Embryonic facial prominence (tissue), 1 donor: ENCODE measurements at regions not wholly inside any gene's neighbourhood (a gene's known extent, or its start where the extent isn't known, plus 50 kb on each side); places are given as distances from the start of the nearest gene placed in this dataset.

Experiments used
- DNase-seq: peaks from one replicate; pipeline ENCODE4 v3.0.0-alpha.2; 2016; ENCODE audit errors: extremely low spot score

DNA sequence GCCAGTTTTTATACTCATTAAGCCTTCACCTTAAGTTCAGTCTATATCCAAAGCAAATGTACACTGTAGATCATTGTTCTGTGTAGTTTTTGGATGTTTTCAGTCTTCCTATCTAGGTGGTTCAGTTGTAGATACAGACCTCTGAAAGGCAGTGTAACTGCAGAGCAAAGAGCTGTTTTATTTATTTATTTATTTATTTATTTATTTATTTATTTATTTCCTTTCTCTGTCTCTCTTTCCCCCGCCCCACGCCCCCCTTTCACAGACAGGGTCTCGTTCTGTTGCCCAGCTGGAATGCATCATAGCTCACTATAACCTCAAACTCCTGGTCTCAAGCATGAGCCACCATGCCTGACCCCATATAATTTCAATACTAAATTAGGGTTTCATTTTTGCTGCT lies 281.8 kb upstream of the KLHL1 start:
- DNase-seq: no peak

DNA sequence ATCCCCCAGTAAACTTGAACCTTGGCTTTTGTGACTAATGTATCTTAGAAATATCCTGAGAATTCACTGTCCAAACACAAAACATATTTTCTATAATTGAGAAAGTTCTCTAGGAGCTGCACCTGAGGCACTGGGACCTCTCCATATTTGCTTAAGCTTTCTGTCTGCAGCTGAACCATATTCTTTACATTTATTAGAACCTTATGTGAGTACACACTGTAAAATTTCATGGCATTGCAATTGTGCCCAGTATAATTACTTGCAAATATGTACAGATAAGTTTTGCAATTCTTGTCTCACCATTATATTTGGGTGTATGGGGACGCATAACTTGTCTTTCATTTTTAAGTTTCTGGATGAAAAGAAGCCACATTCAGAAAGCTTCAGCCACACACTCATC lies 280.7 kb upstream of the KLHL1 start:
- no peak for DNase-seq

DNA sequence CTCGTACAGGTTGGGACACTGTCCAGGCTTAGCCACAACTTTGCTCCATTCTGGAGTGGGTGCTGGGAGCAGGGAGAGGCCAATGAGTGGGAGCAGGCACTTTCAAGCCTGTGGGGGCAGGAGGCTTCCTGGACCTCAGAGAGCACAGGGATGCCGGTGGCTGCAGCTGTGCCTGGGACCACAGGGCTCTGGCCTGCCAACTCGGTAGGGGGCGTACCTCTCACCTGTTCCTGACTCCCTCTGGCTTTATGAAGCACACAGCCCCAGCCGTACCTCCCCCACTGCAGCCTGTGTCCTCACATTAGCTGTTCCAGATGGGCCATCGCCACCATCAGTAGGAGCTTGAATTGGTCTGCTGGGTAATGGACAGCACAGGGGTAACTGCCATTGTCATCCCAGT lies 278.7 kb upstream of the KLHL1 start:
- no peak for DNase-seq

DNA sequence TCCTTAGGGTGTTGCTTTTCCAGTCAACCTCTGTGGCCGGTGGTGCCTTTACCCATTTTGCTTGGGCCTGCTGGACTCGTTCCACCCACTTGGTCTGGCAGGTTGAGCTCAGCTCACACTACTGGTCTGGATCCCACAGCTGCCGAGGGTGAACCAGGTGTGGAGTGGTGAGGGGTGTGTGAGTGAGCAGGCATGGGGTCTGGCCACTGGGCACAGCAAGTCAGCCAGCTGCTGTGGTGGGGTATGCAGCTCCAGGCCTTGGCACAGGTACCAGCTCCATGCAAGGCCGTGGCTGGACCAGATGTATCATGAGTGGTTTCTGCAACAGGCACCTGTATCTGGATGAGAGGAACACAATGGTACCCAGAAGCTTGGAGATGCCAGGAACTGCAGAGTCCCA lies 277.6 kb upstream of the KLHL1 start:
- DNase-seq: no peak

DNA sequence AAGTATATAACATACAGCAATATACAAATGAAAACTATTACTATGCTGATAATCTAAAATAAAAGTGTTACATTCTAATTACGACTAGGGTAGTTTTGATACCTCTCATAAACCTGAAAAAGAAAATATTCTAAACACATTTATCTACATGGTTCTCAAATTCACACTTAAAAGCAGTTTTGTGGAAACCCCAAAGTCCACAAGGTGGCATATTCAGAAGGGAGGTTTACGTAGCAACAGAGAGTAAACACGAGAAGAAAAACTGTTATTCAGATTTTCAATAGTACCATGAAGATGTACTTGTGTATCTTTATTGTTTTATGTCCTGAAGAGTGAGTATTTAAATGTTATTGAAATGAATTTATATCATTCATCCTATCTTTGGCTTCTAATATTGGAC lies 275.9 kb upstream of the KLHL1 start:
- DNase-seq: no peak

DNA sequence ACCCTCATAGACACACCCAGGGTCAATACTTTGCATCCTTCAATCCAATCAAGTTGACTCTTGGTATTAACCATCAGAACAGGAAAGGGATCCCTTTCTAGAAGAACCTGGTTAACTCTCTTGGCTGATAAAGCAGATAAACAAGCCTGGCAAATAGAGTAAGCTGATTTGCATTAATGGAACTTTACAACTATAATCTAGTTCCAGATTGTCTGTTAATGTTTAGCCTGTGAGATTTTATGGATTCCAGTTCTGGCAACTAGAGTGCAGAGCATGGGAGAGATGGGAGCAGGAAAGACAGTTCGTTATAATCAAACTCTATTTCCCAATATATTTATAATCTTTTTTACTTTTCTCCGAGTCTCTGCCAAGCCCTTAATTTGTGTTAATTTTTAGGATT lies 272.6 kb upstream of the KLHL1 start:
- no peak for DNase-seq

DNA sequence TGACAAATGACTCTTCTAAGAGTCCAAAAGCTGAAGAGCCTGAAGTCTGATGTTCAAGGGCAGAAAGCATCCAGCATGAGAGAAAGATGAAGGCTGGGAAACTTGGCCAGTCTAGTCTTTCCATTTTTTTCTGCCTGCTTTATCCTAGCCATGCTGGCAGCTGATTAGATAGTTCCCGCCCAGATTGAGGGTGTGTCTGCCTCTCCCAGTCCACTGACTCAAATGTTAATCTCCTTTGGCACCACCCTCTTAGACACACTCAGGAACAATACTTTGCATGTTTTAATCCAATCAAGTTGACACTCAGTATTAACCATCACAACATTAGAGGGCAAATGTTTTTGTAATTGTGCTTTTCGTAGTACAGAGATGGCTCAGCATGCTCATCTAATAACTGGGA lies 267.5 kb upstream of the KLHL1 start:
- no peak for DNase-seq

DNA sequence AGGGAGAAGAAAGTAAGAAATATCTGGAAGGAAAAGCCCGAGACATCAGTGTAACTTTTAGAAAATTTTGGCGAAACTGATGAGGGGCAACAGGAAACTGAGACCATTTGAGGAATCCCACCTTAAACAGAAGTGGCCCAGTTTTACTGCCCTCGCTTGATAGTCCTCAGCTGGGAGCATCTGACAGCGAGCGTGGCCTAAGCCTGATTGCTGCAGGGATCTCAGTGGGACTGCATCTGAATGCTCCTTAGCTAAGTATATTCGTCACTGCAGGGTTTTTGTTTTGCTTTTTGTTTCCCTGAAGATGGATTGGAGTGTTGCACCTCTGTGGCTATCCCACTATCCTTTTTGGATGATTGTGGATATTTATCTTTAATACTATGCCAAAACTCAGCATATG lies 262.7 kb upstream of the KLHL1 start:
- no peak for DNase-seq

DNA sequence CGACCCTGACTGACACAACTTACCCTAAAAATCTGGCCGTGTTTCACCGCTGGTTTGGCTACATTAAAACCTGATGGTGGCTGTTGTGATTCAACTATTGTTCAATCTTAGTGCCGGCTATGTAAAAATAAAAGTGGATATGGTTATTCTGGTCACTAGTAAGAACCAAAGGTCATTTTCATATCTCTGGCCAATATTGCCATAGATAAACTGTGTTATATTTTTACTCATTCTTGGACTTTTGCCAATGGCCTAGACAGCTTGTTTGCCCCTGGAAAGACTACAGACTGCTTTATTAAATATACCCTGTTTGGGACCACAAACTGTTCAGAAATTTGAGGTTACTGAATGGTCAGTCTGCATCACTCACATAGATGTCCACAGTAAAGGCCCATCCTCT lies 258.5 kb upstream of the KLHL1 start:
- DNase-seq: no peak

DNA sequence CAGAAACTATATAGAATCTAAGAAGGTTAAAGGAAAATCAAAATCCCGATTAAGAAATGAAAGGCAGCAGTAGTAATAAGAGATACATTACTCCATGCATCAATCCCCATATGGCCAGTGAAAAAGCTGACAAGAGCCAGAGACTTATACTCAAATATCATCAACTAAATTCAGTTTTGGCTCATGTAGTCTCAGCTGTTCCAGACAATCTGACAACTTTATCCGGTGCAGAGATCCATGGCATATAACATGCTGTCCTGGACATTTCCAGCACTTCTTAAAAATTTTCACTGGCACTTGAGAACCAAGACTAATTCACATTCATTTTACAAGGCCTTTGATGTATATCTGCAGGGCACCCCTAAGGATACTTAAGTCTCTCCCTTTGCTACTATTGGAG lies 255.7 kb upstream of the KLHL1 start:
- DNase-seq: no peak

DNA sequence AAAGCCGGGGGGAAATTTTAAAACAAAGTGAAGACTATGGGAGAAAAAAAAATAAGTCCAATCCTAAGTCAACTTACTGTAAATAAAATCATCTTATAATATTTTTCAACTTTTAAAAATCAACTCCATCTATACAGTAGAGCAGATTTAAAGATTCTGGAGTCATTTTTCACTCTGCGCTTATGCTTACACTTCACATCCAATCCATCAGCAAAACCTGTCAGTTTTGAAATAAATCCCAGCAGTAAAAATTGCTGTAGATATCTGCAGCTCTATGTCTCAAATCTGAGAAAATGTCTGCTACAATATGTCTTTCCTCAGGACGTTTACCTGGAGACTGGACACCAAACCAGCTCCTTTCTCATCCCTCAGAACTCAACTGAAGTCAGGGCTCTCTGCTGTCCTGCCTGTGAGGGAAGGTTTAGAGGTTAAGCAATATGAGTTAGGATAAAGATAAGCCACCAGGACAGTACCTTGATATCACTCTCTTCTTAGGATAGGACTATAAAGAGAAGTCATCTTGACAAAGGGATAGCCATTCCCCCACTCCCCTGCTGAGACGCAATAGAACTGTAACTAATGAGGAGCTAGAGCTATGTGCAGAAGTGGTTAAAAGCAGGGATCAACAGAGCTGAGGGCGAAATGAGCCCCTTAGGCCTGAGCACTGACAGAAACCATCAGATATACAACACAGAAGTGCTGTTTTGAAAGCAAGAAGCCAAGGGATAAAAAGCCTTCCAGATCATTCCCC lies 254.7 kb upstream of the KLHL1 start:
- no peak for DNase-seq

DNA sequence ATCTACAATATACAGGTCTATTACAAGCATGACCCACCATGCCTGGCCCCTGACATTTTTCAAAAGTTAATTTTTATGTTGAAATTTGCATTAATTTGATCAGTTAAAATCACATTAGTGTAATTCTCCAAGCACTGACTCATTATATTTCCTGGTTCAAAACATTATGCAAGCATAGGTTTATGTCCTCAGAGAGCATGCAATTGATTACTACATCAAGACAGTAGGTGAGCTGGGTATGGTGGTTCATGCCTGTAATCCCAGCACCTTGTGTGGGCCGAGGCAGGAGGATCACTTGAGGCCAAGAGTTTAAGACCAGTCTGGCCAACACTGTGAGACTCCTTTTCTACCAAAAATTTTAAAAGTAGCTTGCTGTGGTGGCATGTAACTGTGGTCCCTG lies 248.8 kb upstream of the KLHL1 start:
- DNase-seq: no peak

DNA sequence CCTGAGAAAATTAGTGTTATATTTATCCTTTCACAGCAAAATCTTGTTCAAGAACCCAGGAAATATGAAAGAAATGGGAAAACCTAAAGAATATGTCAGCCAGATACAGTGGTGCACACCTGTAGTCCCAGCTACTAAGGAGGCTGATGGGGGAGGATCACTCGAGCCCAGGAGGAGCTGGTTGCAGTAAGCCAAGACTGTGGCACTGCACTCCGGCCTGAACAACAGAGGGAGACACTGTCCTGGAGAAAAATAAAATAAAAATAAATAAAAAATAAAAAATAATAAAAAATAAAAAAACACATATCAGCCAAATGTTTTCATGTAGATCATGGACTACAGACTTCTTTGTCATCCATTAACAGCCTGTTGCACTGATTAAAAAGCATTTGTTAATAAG lies 244.8 kb upstream of the KLHL1 start:
- DNase-seq: no peak

DNA sequence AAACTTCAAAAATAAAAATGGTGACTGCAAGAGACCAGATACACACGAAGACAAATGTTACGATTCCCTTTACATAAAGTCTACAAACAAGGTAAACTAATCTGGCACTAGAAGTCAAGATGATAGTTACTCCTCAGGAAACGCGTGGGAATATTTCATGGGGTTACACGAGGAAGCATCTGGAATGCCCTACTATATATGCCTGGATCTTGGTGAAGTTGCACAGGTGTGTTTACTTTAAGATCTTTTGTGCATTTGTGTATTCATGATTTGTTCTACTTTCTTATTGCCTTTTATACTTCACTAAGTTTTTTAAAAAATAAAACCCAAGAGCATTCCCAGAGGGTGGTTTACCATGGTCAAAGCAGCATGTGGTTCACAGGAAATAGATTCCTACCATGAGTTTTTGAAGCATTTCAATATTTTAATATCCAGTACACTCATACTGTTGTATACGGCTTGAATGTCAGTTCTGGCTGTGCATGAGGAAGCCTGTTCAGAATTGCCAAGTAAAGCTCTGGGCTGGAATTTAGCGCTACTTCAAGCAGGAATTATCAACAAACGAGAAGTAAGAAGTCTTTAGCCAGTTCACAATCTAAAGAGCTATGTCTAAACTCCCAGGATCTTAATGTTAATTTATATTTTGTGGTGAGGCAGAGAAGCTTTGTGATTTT lies 239.8 kb upstream of the KLHL1 start:
- no peak for DNase-seq

DNA sequence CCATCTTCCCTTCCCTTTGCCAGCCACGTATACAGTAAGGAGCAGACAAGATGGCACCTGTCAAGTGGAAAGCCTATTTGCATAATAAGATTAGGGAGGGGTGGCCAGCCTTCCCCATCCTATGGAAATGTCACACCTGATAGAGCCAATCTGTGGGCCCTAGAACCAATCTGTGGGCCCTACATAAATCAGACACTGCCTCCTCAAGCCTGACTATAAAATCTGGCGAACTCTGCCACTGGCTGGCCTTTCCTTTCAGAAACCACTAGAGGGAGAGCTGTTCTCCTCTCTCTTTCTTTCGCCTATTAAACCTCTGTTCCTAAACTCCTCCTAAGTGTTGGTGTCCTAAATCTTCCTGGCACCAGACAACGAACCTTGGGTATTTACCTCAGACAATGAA lies 231.5 kb upstream of the KLHL1 start:
- DNase-seq: no peak

DNA sequence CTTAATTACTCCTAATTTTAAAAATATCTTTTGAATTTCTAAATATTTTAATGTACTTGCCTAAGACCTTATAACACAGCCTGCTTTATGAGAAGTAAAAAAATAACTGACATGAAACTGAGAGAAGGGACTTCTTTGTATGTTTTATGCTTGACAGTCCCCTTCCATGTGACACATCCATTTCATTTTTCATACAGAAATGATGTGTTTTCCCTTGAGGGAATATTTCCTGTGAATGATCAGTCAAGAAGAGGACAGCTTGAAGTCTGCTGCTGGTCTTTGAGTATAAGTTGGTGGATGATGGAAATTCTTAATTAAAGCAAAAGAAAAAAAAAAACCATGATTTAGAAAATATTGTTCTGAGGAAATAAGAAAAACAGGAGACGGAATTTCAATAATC lies 230.4 kb upstream of the KLHL1 start:
- DNase-seq: no peak

DNA sequence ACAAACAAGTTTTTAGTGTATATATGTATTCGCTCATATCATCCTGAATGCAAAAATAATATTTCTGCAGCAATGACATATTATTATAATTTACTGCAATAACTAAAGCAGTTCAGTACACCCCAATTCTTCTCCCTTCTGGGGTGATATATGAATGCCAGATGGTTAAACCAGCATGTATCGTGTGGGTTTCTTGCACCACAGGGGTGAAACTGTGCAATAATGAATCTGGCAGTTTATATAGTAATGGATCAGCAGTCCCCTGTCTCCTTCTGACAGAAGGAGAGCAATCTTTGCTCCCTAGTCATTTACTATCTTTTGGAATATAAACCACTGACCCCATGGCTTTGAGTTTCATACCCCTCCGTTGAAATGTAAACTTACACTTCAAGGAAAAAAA lies 228.6 kb upstream of the KLHL1 start:
- DNase-seq: no peak

DNA sequence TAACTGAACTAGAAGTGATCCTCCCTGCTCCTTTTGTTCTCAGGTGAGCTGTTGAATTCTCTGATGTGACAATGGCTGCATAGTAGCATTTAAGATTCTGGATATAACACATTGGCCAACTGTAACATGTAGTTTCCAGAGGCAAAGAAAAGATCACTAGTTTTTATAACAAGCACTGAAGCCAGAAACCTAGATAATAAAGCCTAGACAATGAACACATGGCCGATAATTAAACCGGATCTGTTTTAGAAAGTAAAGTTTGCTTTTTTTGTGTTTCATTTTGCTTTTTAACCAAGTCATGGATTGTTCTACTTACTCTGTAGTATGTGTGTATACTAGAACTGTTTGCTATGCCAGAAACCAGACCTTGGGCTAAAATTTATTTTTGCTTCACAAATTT lies 225.5 kb upstream of the KLHL1 start:
- no peak for DNase-seq

DNA sequence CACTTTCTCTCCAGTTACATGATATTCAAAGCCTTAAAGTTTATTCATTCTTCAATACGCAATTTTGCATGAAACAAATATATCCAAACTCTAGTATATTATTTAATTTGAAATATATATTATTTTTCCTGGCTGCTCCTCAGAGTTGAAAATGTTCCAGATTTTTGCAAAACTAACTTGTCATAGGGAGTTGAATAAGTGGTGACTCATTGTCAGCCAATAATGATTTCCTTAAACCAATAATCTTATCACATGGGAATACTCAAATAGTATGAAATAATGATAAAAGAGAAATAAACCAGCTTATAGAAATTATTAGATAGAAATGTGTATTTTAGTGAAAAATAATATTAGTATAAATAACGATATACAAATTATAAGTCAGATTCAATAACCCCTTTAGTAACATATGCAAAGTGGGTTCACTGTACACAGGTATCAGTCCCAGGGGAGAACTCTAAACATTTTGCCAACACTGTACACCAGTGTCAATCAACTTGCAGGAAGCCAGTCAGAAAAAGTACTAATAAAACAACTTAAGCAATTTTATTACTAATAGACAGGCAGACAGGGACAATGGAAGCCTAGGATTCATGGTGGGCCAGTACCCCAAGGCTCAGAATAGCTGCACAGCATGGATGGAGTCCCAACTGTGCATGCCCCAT lies 222.6 kb upstream of the KLHL1 start:
- no peak for DNase-seq

DNA sequence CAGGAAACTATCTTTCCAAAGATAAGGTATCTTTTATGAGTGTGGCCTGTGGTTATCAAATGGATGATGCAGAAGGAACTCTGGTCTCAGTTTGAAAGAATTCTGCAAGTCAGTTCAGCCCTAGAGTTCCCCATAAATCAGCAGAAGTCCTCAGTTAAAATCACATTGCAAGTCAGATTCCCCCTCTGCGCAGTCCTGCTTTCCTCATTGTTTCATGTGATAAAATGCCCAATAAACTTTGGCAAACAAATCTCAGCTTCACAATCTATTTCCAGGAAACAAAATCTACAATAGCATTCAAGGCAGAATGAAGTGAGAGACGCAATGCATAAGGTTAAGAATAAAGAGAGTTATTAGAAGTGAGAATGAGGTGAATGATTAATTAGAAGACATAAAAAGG lies 216.3 kb upstream of the KLHL1 start:
- no peak for DNase-seq

DNA sequence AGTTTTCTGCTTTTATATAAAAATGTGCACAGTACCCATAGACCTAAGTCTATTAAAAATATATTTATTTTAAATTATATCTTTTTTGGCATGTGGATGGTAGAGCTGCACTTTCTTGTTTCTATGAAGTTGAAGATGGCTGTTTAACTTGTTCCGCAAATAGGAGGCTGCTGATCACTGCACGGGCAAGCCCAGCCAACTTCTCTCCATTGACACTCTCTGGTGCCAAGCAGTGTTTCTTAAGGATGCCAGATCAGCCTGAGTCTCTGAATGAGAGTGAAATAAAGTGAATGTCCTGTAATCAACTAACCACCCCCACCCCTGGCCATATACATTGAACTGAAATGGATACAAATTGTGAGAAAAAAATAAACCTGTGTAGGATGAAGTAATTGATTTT lies 202.9 kb upstream of the KLHL1 start:
- DNase-seq: no peak

DNA sequence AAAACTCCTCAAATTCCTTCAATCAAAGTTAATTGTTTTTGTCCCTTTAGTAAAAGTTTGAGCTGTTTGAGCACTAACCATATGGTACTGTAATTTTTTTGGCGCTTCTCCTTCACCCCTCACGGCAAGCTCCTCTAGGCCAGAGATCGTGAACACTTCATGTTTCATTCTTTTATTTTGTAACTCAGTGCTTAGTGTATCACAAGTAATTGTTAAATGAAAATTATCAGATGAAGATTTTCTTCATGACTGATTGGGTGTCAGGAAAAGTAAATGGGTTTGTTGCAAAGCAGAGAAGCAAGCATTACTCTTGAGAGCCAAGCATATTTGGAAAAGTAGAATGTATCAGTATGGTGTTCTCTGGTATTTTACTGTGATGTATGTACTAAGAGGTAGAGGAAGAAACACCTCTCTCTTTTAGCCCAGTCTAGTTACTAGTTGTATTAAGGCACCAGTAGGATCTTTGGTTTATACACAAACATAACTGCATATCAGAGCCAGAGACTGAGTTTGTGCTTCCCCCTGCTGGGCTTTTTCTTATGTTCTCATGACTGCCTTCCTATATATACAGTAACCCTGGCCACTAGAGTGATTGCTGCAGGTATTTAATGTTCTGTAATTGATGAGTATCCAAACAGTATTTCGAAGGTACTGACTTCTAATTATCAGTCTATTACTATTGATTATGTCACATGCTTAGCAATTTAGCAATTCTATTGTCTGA lies 202.3 kb upstream of the KLHL1 start:
- no peak for DNase-seq

DNA sequence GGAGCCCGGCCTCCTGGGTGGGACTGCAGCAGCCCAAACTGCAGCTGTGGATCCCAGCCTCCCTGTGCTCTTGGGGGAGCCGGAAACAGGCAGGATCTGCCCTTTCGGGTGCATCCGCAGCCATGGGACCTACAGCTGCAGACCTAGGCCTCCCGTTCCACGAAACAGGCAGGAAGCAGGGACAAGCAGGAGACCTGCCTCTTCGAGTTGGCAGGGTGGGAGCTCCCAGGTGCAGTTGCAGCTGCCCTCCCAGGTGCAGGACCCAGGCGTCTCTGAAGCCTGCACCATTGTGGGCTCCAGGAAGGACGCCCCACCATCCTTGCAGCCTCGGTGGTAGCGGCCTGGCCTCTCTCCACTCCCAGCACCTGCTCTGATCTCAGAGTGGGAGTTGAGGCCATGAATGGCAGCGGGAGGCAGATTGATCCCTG lies 189.0 kb upstream of the KLHL1 start:
- DNase-seq: no peak
